Ishikawa (cell line): ENCODE measurements at regions not wholly inside any gene's neighbourhood (a gene's known extent, or its start where the extent isn't known, plus 50 kb on each side); places are given as distances from the start of the nearest gene placed in this dataset.

Experiments used
- CEBPB ChIP-seq: IDR thresholded peaks from 2 replicates; pipeline ENCODE4 v1.6.1; 2012
- CREB1 ChIP-seq: IDR thresholded peaks from 2 replicates; pipeline ENCODE4 v1.6.1; 2012; ENCODE audit warnings: low read depth
- EGR1 ChIP-seq: IDR thresholded peaks from 2 replicates; pipeline ENCODE4 v1.6.1; 2012
- EP300 ChIP-seq: IDR thresholded peaks from 2 replicates; pipeline ENCODE4 v1.6.1; 2012; ENCODE audit warnings: borderline replicate concordance
- FOXM1 ChIP-seq: IDR thresholded peaks from 2 replicates; pipeline ENCODE4 v1.6.1; 2012; ENCODE audit warnings: low read depth, borderline replicate concordance
- MAX ChIP-seq: IDR thresholded peaks from 2 replicates; pipeline ENCODE4 v1.6.1; 2012
- NFIC ChIP-seq: IDR thresholded peaks from 2 replicates; pipeline ENCODE4 v1.6.1; 2012
- RAD21 ChIP-seq: IDR thresholded peaks from 2 replicates; pipeline ENCODE4 v1.6.1; 2012; ENCODE audit warnings: low read depth
- REST ChIP-seq: IDR thresholded peaks from 2 replicates; pipeline ENCODE4 v1.6.1; 2012; ENCODE audit warnings: low read depth, mild to moderate bottlenecking
- TAF1 ChIP-seq: IDR thresholded peaks from 2 replicates; pipeline ENCODE4 v1.6.1; 2012; ENCODE audit warnings: low read depth, mild to moderate bottlenecking
- TCF12 ChIP-seq: IDR thresholded peaks from 2 replicates; pipeline ENCODE4 v1.6.1; 2012; ENCODE audit warnings: low read depth
- TEAD4 ChIP-seq: IDR thresholded peaks from 2 replicates; pipeline ENCODE4 v1.6.1; 2012
- USF1 ChIP-seq: IDR thresholded peaks from 2 replicates; pipeline ENCODE4 v1.6.1; 2012
- YY1 ChIP-seq: IDR thresholded peaks from 2 replicates; pipeline ENCODE4 v1.6.1; 2012; ENCODE audit warnings: low read depth
- ZBTB7A ChIP-seq: IDR thresholded peaks from 2 replicates; pipeline ENCODE4 v1.6.1; 2012; ENCODE audit warnings: low read depth

GRCh38 chr2:78861546-78861945 lies 164.0 kb upstream of the REG3G start:
- TF ChIP-seq USF1 (no peak), RAD21 (peak; percentile 73)

- TF ChIP-seq EGR1 (no peak), NFIC (no peak), USF1 (no peak), YY1 (no peak), TCF12 (no peak), ZBTB7A (no peak), MAX (no peak), EP300 (no peak), TEAD4 (no peak), REST (no peak), CREB1 (no peak), RAD21 (no peak), TAF1 (no peak), CEBPB (no peak), FOXM1 (no peak)
Observed at GRCh38 chr2:78864205-78864604, 161.3 kb upstream of the REG3G start.

GRCh38 chr2:78865667-78866066 lies 159.8 kb upstream of the REG3G start:
- no peak for TF ChIP-seq CREB1
- no peak for TF ChIP-seq CEBPB
- no peak for TF ChIP-seq TCF12
- TF ChIP-seq EP300 = no peak
- no peak for TF ChIP-seq FOXM1
- TF ChIP-seq TAF1 = no peak
- TF ChIP-seq NFIC = no peak
- TF ChIP-seq REST = no peak
- no peak for TF ChIP-seq EGR1
- TF ChIP-seq YY1 = no peak
- TF ChIP-seq MAX = no peak
- TF ChIP-seq RAD21 = no peak
- no peak for TF ChIP-seq ZBTB7A
- TF ChIP-seq TEAD4 = no peak
- no peak for TF ChIP-seq USF1

- TF ChIP-seq ZBTB7A (no peak), EP300 (no peak), REST (no peak), TCF12 (no peak), CEBPB (no peak), CREB1 (no peak)
Observed at GRCh38 chr2:78870343-78870967, 155.0 kb upstream of the REG3G start.

- TF ChIP-seq ZBTB7A (no peak), TEAD4 (no peak), REST (no peak), NFIC (no peak), USF1 (no peak), TAF1 (no peak), FOXM1 (no peak), EGR1 (no peak), MAX (no peak), RAD21 (no peak)
Observed at GRCh38 chr2:78873526-78873925, 152.0 kb upstream of the REG3G start.
